Endothelial cell of umbilical vein (primary cell): ENCODE measurements at regions not wholly inside any gene's neighbourhood (a gene's known extent, or its start where the extent isn't known, plus 50 kb on each side); places are given as distances from the start of the nearest gene placed in this dataset.

Experiments
- EZH2 ChIP-seq: IDR thresholded peaks from 2 replicates; pipeline ENCODE4 v1.6.1; 2012; ENCODE audit warnings: borderline replicate concordance, low read depth, mild to moderate bottlenecking, moderate library complexity, low read length, inconsistent platforms; ENCODE audit not compliant: severe bottlenecking
- TF ChIP-seq, protein P1 (sequence below), 2 donors: IDR thresholded peaks; 1 replicate in 1 of 2; 2 replicates in 1 of 2; pipeline ENCODE4 v1.5.1; 2011; ENCODE audit warnings: low read length in 2 of 2, mild to moderate bottlenecking in 2 of 2, moderate library complexity in 2 of 2, control low read depth in 1 of 2, inconsistent platforms in 1 of 2, low read depth in 1 of 2; ENCODE audit not compliant: insufficient read depth in 1 of 2; ENCODE audit errors: extremely low read depth in 1 of 2

DNA sequence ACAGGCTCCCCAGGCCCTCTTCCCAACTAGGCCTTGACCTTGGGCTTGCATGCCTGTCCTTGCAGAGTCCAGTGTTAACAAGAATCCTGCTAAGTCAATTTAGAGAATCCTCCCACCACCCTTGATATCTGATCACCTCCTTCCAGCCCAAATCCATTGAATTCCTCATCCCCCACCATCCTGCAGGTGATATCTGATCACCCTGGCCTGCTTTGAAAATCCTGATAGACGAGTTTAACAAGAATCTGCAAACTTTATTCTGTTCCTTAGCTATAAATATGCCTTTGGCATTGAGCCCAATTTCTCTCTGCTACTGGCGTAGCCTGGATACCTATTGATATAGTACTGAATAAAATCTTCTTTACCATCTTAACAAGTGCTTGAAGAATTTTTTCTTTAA lies 125.5 kb downstream of the DIRAS2 start:
- TF ChIP-seq, protein P1, sequence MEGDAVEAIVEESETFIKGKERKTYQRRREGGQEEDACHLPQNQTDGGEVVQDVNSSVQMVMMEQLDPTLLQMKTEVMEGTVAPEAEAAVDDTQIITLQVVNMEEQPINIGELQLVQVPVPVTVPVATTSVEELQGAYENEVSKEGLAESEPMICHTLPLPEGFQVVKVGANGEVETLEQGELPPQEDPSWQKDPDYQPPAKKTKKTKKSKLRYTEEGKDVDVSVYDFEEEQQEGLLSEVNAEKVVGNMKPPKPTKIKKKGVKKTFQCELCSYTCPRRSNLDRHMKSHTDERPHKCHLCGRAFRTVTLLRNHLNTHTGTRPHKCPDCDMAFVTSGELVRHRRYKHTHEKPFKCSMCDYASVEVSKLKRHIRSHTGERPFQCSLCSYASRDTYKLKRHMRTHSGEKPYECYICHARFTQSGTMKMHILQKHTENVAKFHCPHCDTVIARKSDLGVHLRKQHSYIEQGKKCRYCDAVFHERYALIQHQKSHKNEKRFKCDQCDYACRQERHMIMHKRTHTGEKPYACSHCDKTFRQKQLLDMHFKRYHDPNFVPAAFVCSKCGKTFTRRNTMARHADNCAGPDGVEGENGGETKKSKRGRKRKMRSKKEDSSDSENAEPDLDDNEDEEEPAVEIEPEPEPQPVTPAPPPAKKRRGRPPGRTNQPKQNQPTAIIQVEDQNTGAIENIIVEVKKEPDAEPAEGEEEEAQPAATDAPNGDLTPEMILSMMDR (IDR thresholded peaks at IDR 0.05; ENCODE audit: extremely low read depth in 1 of 2, insufficient read depth in 1 of 2, low read depth in 1 of 2, low read length in 2 of 2): no peak
- no peak for TF ChIP-seq EZH2
